ENCODE measurements at regions not wholly inside any gene's neighbourhood (a gene's known extent, or its start where the extent isn't known, plus 50 kb on each side); places are given as distances from the start of the nearest gene placed in this dataset.

DNA sequence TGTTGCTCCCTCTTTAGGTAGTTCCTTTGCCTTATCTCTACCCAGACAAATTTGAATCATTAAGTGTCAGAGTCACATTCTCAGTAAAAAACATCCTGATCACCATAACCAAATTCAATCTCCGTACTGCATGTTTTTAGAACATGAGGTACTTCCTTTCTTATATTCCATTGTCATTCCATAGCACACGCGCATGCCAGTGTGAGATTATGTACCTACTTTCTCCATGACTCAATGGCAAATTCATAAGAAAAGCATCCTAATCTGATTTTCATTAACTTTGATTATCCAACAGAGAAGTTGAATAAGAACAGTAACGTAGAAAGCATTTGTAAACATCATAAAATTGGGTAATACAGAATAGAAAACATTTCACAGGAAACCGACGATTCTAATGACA is 1118.6 kb upstream of the CDH9 start:
- TF ChIP-seq, protein P1, sequence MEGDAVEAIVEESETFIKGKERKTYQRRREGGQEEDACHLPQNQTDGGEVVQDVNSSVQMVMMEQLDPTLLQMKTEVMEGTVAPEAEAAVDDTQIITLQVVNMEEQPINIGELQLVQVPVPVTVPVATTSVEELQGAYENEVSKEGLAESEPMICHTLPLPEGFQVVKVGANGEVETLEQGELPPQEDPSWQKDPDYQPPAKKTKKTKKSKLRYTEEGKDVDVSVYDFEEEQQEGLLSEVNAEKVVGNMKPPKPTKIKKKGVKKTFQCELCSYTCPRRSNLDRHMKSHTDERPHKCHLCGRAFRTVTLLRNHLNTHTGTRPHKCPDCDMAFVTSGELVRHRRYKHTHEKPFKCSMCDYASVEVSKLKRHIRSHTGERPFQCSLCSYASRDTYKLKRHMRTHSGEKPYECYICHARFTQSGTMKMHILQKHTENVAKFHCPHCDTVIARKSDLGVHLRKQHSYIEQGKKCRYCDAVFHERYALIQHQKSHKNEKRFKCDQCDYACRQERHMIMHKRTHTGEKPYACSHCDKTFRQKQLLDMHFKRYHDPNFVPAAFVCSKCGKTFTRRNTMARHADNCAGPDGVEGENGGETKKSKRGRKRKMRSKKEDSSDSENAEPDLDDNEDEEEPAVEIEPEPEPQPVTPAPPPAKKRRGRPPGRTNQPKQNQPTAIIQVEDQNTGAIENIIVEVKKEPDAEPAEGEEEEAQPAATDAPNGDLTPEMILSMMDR (IDR thresholded peaks at IDR 0.05; ENCODE audit: control extremely low read depth, extremely low read depth, low read depth, missing control alignments) = no peak
- POLR2A ChIA-PET = no interaction called here
- DNase-seq (ENCODE audit: extremely low spot score) = no peak
- CTCF ChIA-PET = no interaction called here

DNA sequence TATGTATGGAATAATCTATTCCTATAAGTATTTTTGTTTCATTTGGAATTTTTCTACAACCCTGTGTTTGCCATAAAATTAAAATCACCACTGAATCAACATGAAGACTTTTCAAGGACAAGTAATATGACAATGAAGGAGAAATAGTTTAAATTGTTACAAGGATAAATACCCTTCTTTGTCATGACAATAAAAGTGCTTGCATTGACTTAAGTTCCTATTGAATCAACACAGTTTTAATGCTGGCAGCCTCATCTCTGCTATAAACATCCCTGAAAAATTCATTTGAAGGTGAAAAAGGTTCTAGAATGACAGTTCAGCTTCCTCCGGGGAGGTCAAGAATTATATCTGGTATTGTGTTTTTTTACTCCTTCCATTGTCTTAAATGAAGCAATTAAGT is 1105.1 kb upstream of the CDH9 start:
- TF ChIP-seq, protein P1 (IDR thresholded peaks at IDR 0.05; ENCODE audit: control extremely low read depth, extremely low read depth, low read depth, missing control alignments) = no peak
- POLR2A ChIA-PET = no interaction called here
- CTCF ChIA-PET = no interaction called here
- no peak for DNase-seq (ENCODE audit: extremely low spot score)

DNA sequence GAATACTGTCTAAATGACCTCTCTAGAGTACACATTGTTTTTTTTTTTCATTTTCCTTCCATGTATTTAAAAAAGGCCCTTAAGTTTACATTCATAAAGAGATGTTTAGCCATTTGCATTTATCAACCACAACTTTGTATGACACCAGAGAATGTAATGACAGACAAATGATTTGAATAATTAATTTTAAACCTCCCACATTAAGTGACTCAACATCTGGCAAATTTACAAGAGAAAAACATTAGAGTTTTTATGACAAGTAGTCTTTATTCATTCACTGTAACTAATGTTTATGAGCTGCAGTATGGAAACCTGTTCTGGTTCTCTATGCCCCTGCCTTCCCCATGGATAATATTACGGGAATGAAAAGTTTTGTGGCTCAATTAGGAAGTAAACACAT is 1093.8 kb upstream of the CDH9 start:
- DNase-seq (ENCODE audit: extremely low spot score) = no peak
- ChIA-PET CTCF (no interaction called here), POLR2A (no interaction called here)
- TF ChIP-seq, protein P1 (IDR thresholded peaks at IDR 0.05; ENCODE audit: control extremely low read depth, extremely low read depth, low read depth, missing control alignments) = no peak

DNA sequence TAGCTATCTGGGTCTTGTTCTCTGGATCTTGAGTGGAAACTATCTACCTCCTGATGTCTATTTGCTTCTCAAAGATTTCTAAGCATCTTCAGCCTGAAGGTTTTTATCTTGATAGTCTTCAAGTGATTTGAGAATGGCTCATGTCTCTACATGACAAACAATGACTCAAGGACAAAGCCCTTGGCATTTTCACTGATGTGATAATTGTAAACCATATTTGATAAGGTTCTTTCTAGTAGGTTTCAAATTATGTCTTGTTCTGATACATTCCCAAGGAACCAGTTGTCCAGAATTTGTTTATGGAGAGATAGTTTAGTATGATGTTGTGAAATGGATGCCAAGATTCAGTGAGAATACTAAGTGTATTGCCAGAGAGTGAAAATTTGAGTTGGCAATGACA is 1079.3 kb upstream of the CDH9 start:
- DNase-seq (ENCODE audit: extremely low spot score) = no peak
- ChIA-PET POLR2A (no interaction called here), CTCF (no interaction called here)
- TF ChIP-seq, protein P1 (IDR thresholded peaks at IDR 0.05; ENCODE audit: control extremely low read depth, extremely low read depth, low read depth, missing control alignments) = no peak

DNA sequence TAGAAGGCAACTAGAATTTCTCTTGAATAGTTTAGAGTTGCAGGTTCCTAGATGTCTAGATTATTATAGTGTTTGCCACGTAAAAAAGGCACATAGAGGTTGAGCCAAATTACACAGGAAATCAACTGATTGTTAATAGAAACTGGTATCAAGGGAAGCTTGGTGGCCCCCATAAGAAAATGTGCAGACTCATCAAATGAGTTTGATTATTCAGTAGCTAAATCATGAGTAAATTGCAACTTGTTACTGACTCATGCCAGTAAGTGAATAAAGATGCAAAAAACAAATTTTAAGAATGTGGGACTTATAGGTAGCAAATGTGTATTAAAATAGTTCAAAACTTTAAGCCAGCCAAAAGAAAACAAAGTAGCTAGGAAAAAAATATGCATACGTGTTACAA is 1078.9 kb upstream of the CDH9 start:
- TF ChIP-seq, protein P1 (IDR thresholded peaks at IDR 0.05; ENCODE audit: control extremely low read depth, extremely low read depth, low read depth, missing control alignments) = no peak
- ChIA-PET CTCF (no interaction called here), POLR2A (no interaction called here)
- no peak for DNase-seq (ENCODE audit: extremely low spot score)

DNA sequence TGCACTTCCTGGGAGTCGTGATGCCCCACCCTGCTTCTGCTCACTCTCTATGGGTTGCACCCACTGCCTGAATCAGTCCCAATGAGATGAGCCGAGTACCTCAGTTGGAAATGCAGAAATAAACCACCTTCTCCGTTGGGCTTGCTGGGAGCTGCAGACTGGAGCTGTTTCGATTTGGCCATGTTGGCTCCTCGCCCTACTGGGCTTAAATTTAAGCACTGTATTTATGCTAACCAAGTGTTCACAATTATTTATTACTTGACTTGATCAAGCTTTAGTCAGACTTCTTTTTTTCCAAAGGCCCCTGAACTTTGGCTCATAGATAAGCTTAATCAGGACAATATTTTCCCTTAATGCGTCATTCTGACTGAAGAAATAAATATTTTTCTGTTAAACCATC is 1072.4 kb upstream of the CDH9 start:
- DNase-seq (ENCODE audit: extremely low spot score) = no peak
- CTCF ChIA-PET = no interaction called here
- POLR2A ChIA-PET = no interaction called here
- TF ChIP-seq, protein P1 (IDR thresholded peaks at IDR 0.05; ENCODE audit: control extremely low read depth, extremely low read depth, low read depth, missing control alignments) = no peak

DNA sequence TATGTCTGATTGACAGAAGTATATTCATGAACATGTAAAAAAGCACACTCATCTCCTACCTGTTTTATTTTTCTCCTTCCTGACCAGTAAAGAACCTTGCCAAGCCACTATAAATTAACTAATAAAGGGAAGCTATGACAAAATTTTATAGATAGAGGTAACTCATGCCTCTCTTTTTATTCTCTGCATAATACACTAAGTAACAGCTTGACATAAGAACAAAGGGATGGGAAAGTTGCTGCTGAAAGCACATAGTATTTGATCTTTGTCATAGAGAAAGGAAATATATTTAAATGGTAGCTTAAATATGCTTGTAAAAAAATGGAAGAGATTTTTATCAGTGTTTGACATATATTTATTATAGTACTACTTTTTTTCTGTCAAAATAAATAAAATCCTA is 1065.7 kb upstream of the CDH9 start:
- ChIA-PET POLR2A (no interaction called here), CTCF (interaction anchor here (1.5 kb wide), 1 partner anchor 11 kb away, joined by 3 read pairs; no protein-coding TSS in a partner anchor)
- TF ChIP-seq, protein P1 (IDR thresholded peaks at IDR 0.05; ENCODE audit: control extremely low read depth, extremely low read depth, low read depth, missing control alignments) = no peak
- DNase-seq (ENCODE audit: extremely low spot score) = no peak

Data from GM10248 (cell line).